Lower leg skin (tissue), 3 donors: ENCODE measurements at regions not wholly inside any gene's neighbourhood (a gene's known extent, or its start where the extent isn't known, plus 50 kb on each side); places are given as distances from the start of the nearest gene placed in this dataset.

Experiments used
- POLR2A ChIP-seq, 2 donors: fragments of 450-650 bp; IDR thresholded peaks; one replicate each; pipeline ENCODE4 v1.6.1; 2016 to 2017; ENCODE audit warnings: antibody characterized with exemption in 2 of 2, mild to moderate bottlenecking in 1 of 2, moderate library complexity in 1 of 2
- TF ChIP-seq, protein P1 (sequence below), 3 donors: fragments of 450-650 bp; IDR thresholded peaks; one replicate each; pipeline ENCODE4 v1.5.1; 2016; ENCODE audit warnings: antibody characterized with exemption in 3 of 3, mild to moderate bottlenecking in 3 of 3, moderate library complexity in 2 of 3

DNA sequence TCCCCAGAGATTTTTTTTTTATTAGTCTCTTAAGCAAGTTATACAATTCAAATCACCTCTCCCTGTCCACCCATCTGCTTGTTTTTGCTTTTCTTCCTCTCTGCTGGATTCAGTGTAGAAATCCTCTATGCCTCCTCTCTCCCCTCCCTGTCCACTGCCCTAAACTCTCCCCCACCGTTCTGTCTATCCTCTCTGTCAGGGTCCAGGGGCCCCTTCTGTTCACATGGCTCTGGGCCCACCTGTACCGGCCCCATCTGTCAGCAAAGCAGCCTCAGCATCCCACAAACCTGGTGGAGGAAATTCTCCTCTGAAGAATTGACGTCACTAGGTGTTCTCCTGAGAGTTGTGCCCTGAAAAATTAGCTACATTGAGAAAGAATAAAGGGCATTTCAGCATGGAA lies 137.6 kb upstream of the CMC1 start:
- TF ChIP-seq, protein P1, sequence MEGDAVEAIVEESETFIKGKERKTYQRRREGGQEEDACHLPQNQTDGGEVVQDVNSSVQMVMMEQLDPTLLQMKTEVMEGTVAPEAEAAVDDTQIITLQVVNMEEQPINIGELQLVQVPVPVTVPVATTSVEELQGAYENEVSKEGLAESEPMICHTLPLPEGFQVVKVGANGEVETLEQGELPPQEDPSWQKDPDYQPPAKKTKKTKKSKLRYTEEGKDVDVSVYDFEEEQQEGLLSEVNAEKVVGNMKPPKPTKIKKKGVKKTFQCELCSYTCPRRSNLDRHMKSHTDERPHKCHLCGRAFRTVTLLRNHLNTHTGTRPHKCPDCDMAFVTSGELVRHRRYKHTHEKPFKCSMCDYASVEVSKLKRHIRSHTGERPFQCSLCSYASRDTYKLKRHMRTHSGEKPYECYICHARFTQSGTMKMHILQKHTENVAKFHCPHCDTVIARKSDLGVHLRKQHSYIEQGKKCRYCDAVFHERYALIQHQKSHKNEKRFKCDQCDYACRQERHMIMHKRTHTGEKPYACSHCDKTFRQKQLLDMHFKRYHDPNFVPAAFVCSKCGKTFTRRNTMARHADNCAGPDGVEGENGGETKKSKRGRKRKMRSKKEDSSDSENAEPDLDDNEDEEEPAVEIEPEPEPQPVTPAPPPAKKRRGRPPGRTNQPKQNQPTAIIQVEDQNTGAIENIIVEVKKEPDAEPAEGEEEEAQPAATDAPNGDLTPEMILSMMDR (IDR thresholded peaks at IDR 0.05), result no peak
- TF ChIP-seq POLR2A (IDR thresholded peaks at IDR 0.05), result no peak
